IMR-90 (cell line): ENCODE measurements at regions not wholly inside any gene's neighbourhood (a gene's known extent, or its start where the extent isn't known, plus 50 kb on each side); places are given as distances from the start of the nearest gene placed in this dataset.

Experiments used
- ATAC-seq: fragments of 200-7000 bp; cut with Tn5 transposase; 2 replicates; pipeline ENCODE4 v1.9.1; 2020; ENCODE audit warnings: low read depth, mild to moderate bottlenecking, moderate library complexity
- BruUV-seq: library from RNA; stranded (reverse); fragments of 400-500 nt; replicated peaks from 2 replicates; lab custom pipeline; 2021; lab: Mats Ljungman, UMichigan
- CTCF ChIA-PET: fragments of 300-600 bp; formaldehyde crosslinking; extraction: SDS; loops from one replicate; lab custom pipeline; 2021; ENCODE audit warnings: antibody characterized with exemption; lab: Yijun Ruan, JAX
- POLR2A ChIA-PET: fragments of 300-600 bp; sonication (Branson Sonifier 250); formaldehyde crosslinking; loops from one replicate; lab custom pipeline; 2022; ENCODE audit warnings: antibody characterized with exemption; ENCODE audit not compliant: unreplicated experiment; lab: Charles Lee
- DNase-seq: peaks from one replicate; pipeline ENCODE4 v3.0.0; 2013
- H2AFZ ChIP-seq: replicated peaks from 2 replicates; pipeline ENCODE3; 2013; ENCODE audit warnings: low read length, mild to moderate bottlenecking; ENCODE audit not compliant: poor library complexity
- H2AK5ac ChIP-seq: 2 replicates; pipeline ENCODE4 v1.6.1; 2013; ENCODE audit warnings: low read depth, low read length, inconsistent platforms
- H2AK9ac ChIP-seq: replicated peaks from 2 replicates; pipeline ENCODE3; 2013; ENCODE audit warnings: mild to moderate bottlenecking, low read depth, low read length, moderate library complexity; ENCODE audit not compliant: poor library complexity
- H2BK120ac ChIP-seq: 2 replicates; pipeline ENCODE4 v1.6.1; 2013; ENCODE audit warnings: low read depth, low read length, inconsistent platforms
- H2BK15ac ChIP-seq: 3 replicates; pipeline ENCODE4 v1.6.1; 2013; ENCODE audit warnings: low read depth, low read length, inconsistent platforms
- H2BK20ac ChIP-seq: 2 replicates; pipeline ENCODE4 v1.6.1; 2013; ENCODE audit warnings: low read depth, mild to moderate bottlenecking, inconsistent platforms, low read length, moderate library complexity
- H2BK5ac ChIP-seq: 2 replicates; pipeline ENCODE4 v1.6.1; 2013; ENCODE audit warnings: mild to moderate bottlenecking, low read depth, low read length, inconsistent platforms; ENCODE audit not compliant: poor library complexity, severe bottlenecking
- H3K14ac ChIP-seq: replicated peaks from 2 replicates; pipeline ENCODE4 v1.6.1; 2013; ENCODE audit warnings: low read depth, low read length, inconsistent platforms
- H3K18ac ChIP-seq: 2 replicates; pipeline ENCODE4 v1.6.1; 2013; ENCODE audit warnings: low read depth, low read length, control low read depth
- H3K23ac ChIP-seq: 2 replicates; pipeline ENCODE4 v1.6.1; 2013; ENCODE audit warnings: low read depth, low read length, inconsistent platforms
- H3K27ac ChIP-seq: 2 replicates; pipeline ENCODE4 v1.5.1; 2013; ENCODE audit warnings: mild to moderate bottlenecking, control low read depth, low read length; ENCODE audit not compliant: insufficient read depth
- H3K27me3 ChIP-seq: 2 replicates; pipeline ENCODE4 v1.6.1; 2013; ENCODE audit warnings: low read length; ENCODE audit not compliant: control insufficient read depth, insufficient read depth
- H3K36me3 ChIP-seq: 2 replicates; pipeline ENCODE4 v1.6.1; 2013; ENCODE audit warnings: low read length, mixed read lengths; ENCODE audit not compliant: control insufficient read depth, insufficient read depth
- H3K4ac ChIP-seq: 2 replicates; pipeline ENCODE4 v1.6.1; 2013; ENCODE audit warnings: low read depth, low read length, inconsistent platforms
- H3K4me1 ChIP-seq: 2 replicates; pipeline ENCODE4 v1.6.1; 2013; ENCODE audit warnings: low read length, mixed read lengths; ENCODE audit not compliant: control insufficient read depth, insufficient read depth
- H3K4me2 ChIP-seq: 2 replicates; pipeline ENCODE4 v1.6.1; 2013; ENCODE audit warnings: low read depth, mild to moderate bottlenecking, control low read depth, low read length, moderate library complexity
- H3K4me3 ChIP-seq: 2 replicates; pipeline ENCODE4 v1.5.1; 2013; ENCODE audit warnings: low read depth, mild to moderate bottlenecking, control low read depth, low read length, moderate library complexity; ENCODE audit not compliant: insufficient read depth
- H3K56ac ChIP-seq: 2 replicates; pipeline ENCODE4 v1.6.1; 2013; ENCODE audit warnings: low read length, inconsistent platforms; ENCODE audit not compliant: insufficient read depth; ENCODE audit errors: extremely low read depth
- H3K79me1 ChIP-seq, 2 experiments: 2 replicates each; pipeline ENCODE4 v1.6.1; 2013; ENCODE audit warnings: low read length in 2 of 2, inconsistent platforms in 1 of 2, low read depth in 1 of 2
- H3K9ac ChIP-seq: 2 replicates; pipeline ENCODE4 v1.6.1; 2013; ENCODE audit warnings: low read depth, low read length, control low read depth
- H3K9me1 ChIP-seq: 2 replicates; pipeline ENCODE4 v1.6.1; 2013; ENCODE audit warnings: low read length, inconsistent platforms; ENCODE audit not compliant: insufficient read depth
- H3K9me3 ChIP-seq: 2 replicates; pipeline ENCODE4 v1.6.1; 2013; ENCODE audit warnings: low read length; ENCODE audit not compliant: control insufficient read depth, insufficient read depth
- H4K20me1 ChIP-seq: 2 replicates; pipeline ENCODE4 v1.6.1; 2013; ENCODE audit warnings: low read length, inconsistent platforms; ENCODE audit not compliant: insufficient read depth
- H4K5ac ChIP-seq: 2 replicates; pipeline ENCODE4 v1.6.1; 2013; ENCODE audit warnings: mild to moderate bottlenecking, low read depth, low read length, control low read depth
- H4K8ac ChIP-seq, 2 experiments: 2 replicates each; pipeline ENCODE4 v1.6.1; 2013; ENCODE audit warnings: low read depth in 2 of 2, low read length in 2 of 2, control low read depth in 1 of 2, inconsistent platforms in 1 of 2
- H4K91ac ChIP-seq: 2 replicates; pipeline ENCODE4 v1.6.1; 2013; ENCODE audit warnings: low read depth, low read length, inconsistent platforms; ENCODE audit not compliant: insufficient read depth
- CEBPB ChIP-seq: IDR thresholded peaks from 2 replicates; pipeline ENCODE4 v1.6.1; 2012; ENCODE audit warnings: low read depth, low read length, improper control_type of control experiment
- MXI1 ChIP-seq: IDR thresholded peaks from 2 replicates; pipeline ENCODE4 v1.6.1; 2012; ENCODE audit warnings: low read depth, mild to moderate bottlenecking, low read length, moderate library complexity, borderline replicate concordance
- dilution Hi-C: fragments of 300-500 bp; cut with HindIII; formaldehyde crosslinking; loops from one replicate; pipeline ENCODE4 v1.14.3; 2018; ENCODE audit warnings: low sequenced_read_pairs; ENCODE audit not compliant: unreplicated experiment
- in situ Hi-C: fragments of 300-500 bp; cut with MboI; formaldehyde crosslinking; loops from 3 replicates; pipeline ENCODE4 v1.14.3; 2019; ENCODE audit warnings: low sequenced_read_pairs, inconsistent platforms, mixed read lengths
- intact Hi-C: fragments of 100-400 bp; cut with micrococcal nuclease; formaldehyde crosslinking; loops from 2 replicates; pipeline ENCODE4 v1.10.0; 2022

DNA sequence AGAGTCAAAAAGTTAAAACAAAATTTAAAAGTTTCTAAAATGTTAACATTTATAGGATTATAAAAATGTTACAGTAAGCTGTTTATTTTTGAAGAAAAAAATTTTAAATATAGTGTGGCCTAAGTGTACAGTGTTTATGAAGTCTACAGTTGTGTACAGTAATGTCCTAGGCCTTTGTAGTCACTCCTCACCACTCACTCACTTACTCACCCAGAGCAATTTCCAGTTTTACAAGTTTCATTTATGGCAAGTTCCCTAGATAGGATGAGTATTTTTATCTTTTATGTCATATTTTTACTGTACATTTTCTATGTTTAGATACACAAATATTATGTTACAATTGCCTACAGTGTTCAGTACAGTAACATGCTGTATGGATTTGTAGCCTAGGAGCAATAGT lies 419.9 kb downstream of the ARL4A start:
- no peak overlapping the region for H3K27ac ChIP-seq
- H3K4me2 ChIP-seq: no peak overlapping the region
- no peak overlapping the region for H3K9ac ChIP-seq
- dilution Hi-C loops: no loop called here
- no peak overlapping the region for H4K91ac ChIP-seq
- BruUV-seq: no TSS peak
- H3K36me3 ChIP-seq: no peaks in the 10 kb centered on the region
- no peak overlapping the region for H2AK9ac ChIP-seq
- H3K27me3 ChIP-seq: no peaks in the 10 kb centered on the region
- peak overlapping the region; percentile 10; the same call in 1 of the 2 replicates for H4K5ac ChIP-seq
- H3K9me1 ChIP-seq: peaks cover 5% of the 10 kb centered on the region; the same call in 1 of the 2 replicates
- H2AFZ ChIP-seq: no peak overlapping the region
- peaks cover 3% of the 10 kb centered on the region for H3K4me1 ChIP-seq
- no peak overlapping the region for H4K8ac ChIP-seq
- no peaks in the 10 kb centered on the region for H3K79me1 ChIP-seq
- H3K56ac ChIP-seq: no peak overlapping the region
- peak overlapping the region; percentile 83 for H2BK5ac ChIP-seq
- no peaks in the 10 kb centered on the region for H4K20me1 ChIP-seq
- H3K14ac ChIP-seq: no peak overlapping the region
- CTCF ChIA-PET: interaction anchor here (0.8 kb wide), 1 partner anchor 420 kb away, joined by 3 read pairs; the partner anchor contains the start of gene ARL4A
- intact Hi-C loops: no loop called here
- POLR2A ChIA-PET: no interaction called here
- TF ChIP-seq MXI1: no peak
- no peak for TF ChIP-seq CEBPB
- no peak overlapping the region for H2AK5ac ChIP-seq
- ATAC-seq (peak; percentile 89), DNase-seq (peak; percentile 55)
- in situ Hi-C loops: loop anchor here (25.0 kb wide), 1 partner anchor 420 kb away; the partner anchor contains the start of gene ARL4A
- H3K4me3 ChIP-seq: no peak overlapping the region
- peak overlapping the region; percentile 59; the same call in 1 of the 2 replicates for H3K4ac ChIP-seq
- H3K18ac ChIP-seq: peak overlapping the region; percentile 53; the same call in 1 of the 2 replicates
- no peaks in the 10 kb centered on the region; the same call in 1 of the 2 replicates for H3K9me3 ChIP-seq
- 0 out of 2 replicates have a peak overlapping the region, but pooled peaks have one; percentile 41 for H2BK120ac ChIP-seq
- 0 out of 2 replicates have a peak overlapping the region, but pooled peaks have one; percentile 49 for H2BK20ac ChIP-seq
- H3K23ac ChIP-seq: no peak overlapping the region
- H2BK15ac ChIP-seq: no peak overlapping the region
